OCI-LY1 (cell line): ENCODE measurements at regions not wholly inside any gene's neighbourhood (a gene's known extent, or its start where the extent isn't known, plus 50 kb on each side); places are given as distances from the start of the nearest gene placed in this dataset.

Source experiments
- EZH2 ChIP-seq: fragments of 200-600 bp; sonication (generic), shearing (Covaris generic); IDR thresholded peaks from 2 replicates; pipeline ENCODE4 v1.8.0; 2017; ENCODE audit warnings: borderline replicate concordance, mixed run types, mild to moderate bottlenecking, antibody characterized with exemption, low read length, moderate library complexity, mixed read lengths
- TF ChIP-seq, protein P1 (sequence below): fragments of 200-600 bp; sonication (generic), shearing (Covaris generic); IDR thresholded peaks from 2 replicates; pipeline ENCODE4 v1.5.1; 2017; ENCODE audit warnings: mild to moderate bottlenecking, antibody characterized with exemption, low read length, moderate library complexity, mixed read lengths

DNA sequence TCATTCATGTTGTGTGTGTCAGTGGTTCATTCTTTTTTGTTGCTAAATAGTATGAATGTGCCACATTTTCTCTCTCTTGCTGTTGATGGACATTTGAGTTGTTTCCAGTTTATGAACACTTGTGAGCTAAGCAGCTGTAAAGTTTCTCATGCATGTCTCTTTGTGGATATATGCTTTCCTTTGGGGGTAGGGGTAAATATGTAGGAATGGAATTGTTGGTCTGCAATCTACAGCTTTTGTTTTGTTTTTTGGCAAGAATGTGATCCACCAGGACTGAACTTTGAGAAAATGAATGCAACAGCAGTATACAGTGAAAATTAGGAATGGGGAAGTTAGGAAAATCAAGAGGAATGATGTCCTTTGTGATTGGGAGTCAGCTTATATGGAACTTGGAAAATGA lies 226.3 kb downstream of the CDCA7 start:
- TF ChIP-seq, protein P1, sequence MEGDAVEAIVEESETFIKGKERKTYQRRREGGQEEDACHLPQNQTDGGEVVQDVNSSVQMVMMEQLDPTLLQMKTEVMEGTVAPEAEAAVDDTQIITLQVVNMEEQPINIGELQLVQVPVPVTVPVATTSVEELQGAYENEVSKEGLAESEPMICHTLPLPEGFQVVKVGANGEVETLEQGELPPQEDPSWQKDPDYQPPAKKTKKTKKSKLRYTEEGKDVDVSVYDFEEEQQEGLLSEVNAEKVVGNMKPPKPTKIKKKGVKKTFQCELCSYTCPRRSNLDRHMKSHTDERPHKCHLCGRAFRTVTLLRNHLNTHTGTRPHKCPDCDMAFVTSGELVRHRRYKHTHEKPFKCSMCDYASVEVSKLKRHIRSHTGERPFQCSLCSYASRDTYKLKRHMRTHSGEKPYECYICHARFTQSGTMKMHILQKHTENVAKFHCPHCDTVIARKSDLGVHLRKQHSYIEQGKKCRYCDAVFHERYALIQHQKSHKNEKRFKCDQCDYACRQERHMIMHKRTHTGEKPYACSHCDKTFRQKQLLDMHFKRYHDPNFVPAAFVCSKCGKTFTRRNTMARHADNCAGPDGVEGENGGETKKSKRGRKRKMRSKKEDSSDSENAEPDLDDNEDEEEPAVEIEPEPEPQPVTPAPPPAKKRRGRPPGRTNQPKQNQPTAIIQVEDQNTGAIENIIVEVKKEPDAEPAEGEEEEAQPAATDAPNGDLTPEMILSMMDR, result no peak
- no peak for TF ChIP-seq EZH2
